Renal cortex interstitium (tissue), 11 donors: ENCODE measurements at regions not wholly inside any gene's neighbourhood (a gene's known extent, or its start where the extent isn't known, plus 50 kb on each side); places are given as distances from the start of the nearest gene placed in this dataset.

Experiments used
- DNase-seq, 11 donors: peaks; one replicate each; pipeline ENCODE4 v3.0.0-alpha.2; 2013; ENCODE audit warnings: low read depth in 9 of 11, low spot score in 4 of 11; ENCODE audit errors: extremely low read depth in 1 of 11

DNA sequence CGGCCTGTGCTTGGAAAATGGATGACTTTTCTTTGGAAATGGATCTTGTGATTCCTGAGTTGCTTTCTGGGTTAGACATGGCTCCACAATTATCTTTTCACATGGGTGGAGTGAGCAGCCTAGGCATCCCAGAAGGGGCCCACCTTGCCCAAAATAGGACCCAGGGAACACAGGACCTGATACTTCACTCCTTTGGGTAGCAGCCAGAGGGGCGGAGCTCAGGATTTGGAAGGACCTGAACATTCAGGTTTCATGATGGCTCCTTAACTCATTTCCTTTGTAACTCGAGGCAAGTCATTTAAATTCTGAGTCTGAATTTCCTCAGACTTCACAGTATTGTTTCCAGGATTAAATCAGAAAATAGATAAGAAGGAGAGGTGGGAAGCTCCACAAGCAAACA, 178.3 kb upstream of the ZMIZ1 start:
- no peak for DNase-seq

DNA sequence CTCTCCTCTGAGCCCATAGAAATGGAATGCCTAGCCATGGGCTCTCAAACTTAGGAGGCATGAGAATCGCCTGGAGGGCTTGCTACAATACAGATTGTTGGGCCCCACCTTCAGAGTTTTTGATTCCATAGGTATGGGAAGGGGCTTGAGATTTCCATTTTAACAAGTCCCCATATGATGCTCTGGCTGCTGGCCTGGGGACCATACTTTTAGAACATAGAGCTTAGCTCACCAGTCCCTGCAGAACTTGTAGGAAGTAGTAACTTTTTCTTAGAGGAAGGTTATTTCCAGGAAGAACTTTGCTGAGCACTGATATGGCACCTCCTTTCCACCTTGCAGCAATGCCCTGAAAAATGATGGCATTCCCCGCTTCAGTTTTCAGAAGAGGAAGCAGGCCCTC, 177.0 kb upstream of the ZMIZ1 start:
- DNase-seq = no peak

DNA sequence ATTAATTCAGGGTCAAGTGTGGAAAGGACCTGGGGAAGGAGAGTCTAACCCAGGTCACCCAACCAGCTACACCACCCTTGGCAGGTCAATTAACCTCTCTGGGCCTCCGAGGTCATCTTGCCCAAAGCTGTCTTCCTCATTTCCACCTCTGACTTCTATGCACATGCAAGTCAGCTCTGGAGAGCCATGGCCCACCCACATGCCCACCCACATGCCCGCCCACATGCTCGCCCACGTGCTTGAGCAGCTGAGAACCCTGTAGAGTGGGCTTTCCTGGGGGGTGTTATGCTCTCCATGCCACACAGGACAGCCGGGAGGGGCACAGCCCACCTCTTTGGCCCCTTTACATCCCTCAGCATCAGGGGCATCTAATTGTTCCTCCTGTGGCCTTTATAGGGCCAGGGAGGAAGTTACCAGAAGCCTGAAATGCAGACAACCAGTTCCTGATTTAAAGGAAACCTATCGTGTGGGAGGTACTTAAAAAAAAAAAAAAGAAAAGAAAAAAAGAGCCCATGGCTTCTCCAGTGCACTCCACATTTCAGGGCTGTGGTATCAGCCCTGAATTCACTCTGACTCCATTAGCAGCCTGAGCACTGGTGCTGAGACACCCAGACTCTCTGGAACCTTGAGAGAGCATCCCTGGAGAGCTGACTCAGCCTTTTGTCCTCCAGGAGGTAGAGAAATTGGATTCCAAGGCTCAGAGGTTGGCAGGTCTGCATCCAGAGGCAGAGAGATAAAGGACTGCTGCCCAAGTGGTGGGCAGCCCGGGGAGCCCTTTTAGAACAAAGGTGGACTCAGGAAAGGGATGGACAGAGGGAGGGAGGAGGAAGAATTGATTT, 176.2 kb upstream of the ZMIZ1 start:
- DNase-seq = no peak

DNA sequence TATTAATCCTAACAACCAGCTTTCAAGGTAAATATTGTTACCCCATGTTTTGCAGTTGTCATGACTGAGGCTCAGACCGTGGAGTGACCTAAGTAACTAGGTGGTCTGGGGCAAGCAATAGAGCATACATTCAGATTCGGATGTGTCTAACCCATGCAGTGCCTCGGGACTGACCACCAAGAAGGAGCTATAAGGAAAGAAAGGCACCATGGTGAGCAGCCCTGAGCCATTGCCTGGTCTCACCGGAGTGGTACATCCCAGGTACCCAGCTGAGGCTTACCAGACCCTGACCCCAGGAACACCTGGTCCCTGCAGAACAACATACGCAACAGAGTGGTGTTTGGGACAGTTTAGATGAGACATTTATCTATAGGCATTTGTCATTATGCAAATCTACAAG, 175.5 kb upstream of the ZMIZ1 start:
- DNase-seq = no peak

DNA sequence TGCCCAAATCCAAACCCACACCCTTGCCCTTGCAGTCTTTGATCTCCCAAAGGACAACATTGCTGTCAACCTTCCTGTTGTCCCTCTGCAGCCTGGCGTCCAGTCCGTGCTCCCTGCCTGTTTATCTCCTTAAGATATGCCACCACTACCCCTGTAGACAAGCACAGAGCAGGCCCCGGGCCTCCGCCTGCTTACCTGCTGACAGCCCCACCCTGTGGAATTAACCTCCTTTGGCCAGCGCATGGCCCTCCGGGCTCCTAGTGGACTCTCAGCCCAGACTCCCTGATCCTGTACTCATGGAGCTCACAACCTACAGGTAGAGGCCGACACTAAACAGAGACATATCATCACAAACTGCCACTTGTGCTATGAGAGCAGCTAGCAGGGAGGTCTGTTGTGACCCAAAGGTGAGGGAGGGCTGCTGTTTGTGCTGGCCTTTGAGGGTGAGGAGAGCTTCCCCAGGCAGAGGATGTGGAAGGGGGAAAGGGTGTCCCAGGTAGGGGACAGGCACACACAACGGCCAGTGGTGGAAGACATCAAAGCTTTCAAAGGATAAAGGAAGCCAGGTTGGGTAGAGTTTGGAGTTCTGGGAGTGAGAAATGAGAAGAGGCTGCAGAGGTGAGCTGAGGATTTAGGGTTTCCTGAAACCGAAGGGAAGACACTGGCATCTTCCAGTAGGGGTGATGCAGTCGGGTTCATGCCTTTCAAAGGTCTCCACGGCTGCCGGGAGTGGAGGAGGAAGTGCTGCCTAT, 174.5 kb upstream of the ZMIZ1 start:
- DNase-seq = no peak

DNA sequence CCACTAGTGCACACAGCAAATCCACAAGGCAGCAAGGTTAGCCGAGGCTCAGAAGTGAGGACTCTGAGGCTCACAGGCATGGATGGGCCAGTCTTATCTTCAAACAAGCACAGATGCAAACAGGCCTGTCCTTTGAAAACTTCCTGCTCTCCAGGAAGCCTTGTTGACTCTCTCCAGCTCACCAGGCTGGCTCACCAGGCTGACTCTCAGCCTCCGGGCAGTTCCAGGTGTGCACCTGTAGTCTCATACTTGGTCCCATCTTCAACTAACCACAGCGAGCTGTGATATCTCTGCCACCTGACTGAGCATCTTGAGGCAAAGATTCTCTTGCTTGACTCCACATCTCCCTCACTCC, 173.9 kb upstream of the ZMIZ1 start:
- no peak for DNase-seq

DNA sequence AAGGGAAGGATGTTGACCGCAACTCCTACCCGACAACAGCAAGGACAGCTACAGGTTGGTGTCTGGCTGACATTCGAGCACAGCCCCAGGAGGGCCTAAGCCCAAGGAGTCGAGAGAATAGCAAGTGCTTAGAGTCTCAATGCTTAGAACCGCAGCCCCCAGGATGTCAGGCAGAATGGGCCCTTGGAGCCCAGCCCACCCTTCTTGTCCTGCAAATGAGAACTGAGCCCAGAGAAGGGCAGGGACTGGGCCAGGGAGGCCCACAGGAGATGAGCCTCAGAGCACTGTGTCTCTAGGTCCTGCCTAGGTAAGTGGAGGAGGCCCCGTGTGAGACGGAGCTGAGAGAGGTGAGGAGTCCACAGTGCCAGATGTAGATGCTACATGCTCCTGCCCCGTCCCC, 173.3 kb upstream of the ZMIZ1 start:
- DNase-seq = no peak

DNA sequence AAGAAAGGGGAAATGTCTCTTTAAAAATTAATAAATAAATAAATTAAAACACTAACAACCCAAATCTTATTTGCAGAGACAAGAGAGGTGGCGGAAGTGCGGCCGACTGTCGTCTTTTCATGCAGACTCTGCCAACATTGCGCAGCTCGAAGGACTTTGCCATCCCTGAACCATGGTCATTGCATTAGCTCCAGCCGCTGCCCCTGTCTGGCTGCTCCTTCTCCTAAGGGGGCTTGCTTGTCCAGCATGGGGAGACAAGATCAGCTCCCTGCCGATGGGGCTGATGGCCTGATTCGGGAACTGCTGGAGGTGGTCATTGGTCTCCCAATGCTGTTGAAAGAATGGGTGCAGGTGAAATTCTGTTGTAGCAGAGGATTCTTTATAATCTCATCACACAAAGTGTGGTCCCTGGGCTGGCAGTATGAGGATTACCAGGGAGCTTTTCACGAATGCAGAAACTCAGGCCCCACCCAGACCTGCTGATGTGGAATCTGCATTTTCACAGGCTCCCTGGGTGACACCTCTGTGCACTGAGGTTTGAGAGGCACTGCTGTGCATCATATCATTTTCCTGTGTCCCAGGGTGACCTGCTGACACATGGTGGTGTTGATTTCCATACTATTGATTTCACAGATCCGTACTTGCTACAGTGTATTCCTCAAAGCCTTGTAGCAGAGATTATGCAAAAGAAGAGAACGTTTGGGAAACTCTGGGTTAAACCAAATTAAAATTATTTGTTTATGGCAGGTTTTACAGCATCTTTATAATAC, 172.4 kb upstream of the ZMIZ1 start:
- DNase-seq = no peak

DNA sequence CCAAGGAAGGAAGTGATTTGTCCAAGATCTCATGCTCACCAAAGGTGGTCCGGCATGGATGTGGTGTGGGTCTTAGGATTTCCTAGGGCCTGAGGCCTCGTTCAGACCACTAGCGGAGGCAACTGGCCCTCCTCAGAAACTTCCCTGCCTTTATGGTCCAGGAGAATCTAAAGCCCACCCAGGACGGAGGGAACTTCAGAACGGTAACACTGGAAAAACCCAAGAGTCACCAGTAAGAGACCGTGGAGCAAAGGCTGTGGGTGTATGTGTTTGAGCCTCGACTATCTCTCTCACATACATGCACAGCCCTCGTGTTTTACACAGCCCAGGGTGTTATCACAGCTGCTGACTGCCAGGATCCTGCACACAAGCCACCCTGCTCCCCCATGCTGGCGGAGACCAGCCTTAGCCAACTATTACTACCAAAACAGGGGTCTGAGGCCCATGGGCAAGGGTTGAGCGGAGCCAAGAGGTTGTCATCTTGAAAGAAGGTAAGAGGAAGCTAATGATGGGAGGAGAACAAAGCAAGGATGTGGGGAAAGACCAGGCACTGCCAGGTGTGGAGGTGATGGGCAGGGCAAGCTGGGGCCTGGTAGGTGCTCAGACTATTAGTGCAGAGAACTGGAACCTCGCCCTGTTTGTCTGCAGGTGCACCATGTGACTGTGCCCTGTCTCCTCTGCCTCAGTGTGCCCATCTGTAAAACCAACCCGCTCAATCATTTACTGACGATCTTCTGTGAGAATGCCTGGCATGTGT, 170.2 kb upstream of the ZMIZ1 start:
- no peak for DNase-seq

DNA sequence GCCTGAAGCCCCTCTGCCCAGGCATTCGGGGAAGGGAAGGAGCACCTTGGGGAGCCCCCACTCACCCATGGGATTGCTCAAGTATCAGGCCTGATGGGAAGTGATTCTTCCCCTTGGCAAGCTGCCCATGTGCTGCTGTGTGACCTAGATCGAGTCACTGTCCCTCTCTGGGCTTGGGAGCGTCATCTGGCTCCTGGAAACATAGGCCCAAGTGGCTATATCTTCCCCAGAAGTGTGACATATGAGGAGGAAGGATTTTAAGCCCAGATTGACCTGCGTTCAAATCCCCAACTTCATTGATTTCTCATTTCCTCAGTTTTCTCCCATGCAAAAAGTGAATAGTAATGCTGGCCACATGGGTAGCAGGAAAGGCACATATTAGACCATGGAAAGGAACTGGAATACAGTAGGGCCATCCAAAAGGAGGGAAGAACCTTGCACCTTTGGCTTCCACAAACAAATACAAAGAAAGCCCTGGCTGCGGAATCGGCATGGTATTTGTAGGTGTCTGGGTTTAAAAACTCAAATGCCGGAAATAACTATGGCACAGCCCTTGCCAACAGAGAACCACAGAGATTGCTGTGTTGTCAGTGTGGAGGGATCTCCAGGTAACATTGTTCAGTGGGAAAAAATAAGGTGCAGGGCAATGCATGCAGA, 169.5 kb upstream of the ZMIZ1 start:
- no peak for DNase-seq

DNA sequence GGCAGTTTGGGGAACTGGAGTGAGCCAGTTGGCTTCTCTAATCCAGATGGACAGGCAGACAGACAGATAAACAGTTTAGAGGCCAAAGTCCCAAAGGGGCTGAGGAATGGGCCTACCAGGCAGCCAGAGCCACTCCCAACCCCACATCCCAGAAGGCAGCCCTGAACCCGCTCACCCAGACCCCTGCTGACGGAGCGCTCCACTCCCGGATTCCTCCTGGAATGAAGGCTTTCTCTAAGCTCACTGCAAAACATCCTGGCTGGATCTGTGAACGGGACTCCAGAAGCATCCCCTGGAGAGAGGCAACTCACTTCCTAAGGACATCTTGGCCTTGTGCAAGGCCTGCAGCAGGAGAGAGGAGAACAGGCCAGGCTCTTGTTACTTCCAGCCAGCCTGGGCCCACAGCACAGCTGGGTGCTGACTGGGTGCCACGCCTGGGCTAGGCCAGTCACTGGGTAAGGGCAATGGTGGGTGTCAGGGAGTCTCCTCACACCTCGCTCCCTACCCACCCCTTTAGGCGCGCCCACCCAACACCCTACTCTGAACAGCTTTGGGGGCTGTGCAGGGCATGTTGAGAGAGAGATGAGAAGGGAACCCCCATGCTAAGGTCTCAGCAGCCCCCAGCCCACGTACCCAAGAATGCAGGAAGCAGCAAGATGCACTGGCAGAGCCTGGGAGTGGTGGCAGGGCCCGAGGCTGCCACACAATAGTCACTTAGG, 168.6 kb upstream of the ZMIZ1 start:
- peak in 1 of 11 donors; percentile 36 for DNase-seq

DNA sequence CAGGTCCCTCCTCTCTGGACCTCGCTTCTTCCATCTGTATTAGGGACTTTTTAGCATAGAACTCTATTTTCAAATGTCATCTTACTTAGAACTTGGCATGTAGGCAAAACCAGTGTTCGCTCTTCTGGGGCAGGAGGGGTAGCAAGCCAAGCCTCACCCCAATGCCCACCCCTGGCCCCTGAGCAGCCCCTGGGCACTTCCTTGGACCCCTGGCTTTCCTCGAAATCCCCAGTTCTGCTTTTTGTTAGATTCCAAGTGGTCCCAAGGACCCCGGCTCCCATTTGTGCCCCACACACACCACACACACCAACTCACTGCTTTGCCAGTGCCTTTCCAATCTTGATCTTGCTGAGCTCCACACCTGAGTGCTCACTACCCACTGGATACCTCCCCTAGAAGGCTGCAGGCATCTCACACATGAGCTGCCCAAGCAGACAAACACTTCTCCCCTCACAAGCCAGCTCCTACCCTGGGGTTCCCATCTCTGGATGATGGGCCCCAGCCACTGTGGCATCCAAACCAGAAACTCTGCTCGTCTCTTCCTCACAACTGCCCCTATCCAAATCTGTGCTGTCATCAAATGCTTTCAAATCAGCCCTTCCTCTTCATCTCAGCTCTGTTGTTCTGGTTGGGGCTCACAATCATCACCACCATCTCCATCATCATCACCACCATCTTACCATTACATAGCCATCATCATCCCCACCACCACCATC, 167.9 kb upstream of the ZMIZ1 start:
- DNase-seq = no peak

DNA sequence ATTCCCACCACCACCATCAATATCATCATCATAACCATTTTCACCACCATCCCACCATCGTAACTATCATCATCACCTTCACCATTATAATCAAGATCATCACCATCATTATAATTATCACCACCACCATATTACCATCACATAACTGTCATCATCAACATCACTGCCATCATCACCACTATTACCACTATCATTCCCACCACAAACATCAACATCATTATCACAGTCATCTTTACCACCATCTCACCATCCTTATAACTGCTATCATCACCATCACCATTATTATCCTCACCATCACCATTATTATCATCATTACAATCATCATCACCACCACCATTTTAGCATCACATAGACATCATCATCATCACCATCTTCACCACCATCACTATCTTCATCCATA, 167.1 kb upstream of the ZMIZ1 start:
- no peak for DNase-seq

DNA sequence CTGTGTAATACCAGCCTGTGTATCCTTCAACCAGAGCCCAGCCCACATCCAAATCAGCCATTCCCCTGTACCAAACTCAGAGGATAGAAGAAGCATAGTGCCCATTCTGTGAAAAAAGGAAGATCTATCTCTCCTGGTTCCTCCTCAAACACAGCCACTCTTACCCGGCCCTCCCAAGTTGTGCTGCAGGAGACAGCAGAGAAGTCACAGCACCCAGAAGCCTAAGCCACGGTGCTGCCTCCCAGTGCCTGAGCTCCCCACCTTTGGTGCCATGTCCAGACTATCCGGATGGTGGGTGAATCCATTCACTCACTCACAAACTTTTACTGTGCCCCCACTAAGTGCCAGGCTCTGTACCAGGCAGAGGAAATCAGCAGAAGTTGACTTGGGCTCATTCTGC, 166.0 kb upstream of the ZMIZ1 start:
- no peak for DNase-seq

DNA sequence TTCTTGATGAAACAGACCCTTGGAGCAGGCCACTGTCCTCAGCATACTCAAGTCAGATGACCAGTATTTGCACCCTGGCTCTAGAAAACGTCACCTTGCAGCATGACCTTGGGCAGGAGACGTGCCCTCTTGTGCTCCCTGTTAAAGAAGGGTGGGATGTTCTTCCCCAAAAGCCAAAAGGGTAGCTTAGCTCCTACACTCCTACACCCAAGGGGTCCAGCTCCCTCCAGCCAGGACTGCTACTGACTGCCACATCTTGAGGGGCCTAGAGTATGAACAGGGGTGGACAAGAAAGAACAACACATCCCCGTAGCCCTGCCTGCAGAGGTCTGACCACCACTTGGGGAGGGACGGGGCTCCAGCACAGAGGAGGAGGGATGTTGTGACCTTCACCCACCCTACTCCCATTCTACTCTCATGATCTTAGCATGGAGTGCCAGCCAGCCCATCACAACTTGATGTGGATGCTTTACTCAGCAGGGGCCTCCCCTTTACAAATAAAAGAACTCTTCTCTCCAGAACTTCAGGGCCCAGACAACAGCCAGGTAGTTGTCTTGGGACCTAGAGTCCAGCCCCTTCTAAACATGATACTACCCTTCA, 165.3 kb upstream of the ZMIZ1 start:
- DNase-seq = no peak

DNA sequence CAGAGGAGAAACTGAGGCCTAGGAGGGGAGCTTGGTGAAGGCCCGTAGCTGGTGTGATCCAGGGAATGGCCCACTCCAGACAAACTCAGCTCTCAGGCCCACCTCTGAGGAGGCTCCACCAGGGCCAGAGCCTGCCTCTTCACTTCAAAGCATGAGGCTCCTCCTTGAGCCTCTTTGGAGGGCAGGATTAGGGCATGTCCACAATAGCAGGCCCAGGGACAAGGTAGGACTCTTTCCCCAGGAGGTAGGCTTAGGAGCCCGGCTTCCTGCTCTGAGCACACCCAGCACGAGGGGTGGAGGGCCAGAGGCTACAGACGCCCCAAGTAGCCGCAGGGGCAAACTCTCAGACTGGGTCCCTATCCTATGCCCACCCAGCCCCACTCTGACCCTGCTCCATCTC, 164.6 kb upstream of the ZMIZ1 start:
- no peak for DNase-seq
